ENCODE measurements at regions not wholly inside any gene's neighbourhood (a gene's known extent, or its start where the extent isn't known, plus 50 kb on each side); places are given as distances from the start of the nearest gene placed in this dataset.

DNA sequence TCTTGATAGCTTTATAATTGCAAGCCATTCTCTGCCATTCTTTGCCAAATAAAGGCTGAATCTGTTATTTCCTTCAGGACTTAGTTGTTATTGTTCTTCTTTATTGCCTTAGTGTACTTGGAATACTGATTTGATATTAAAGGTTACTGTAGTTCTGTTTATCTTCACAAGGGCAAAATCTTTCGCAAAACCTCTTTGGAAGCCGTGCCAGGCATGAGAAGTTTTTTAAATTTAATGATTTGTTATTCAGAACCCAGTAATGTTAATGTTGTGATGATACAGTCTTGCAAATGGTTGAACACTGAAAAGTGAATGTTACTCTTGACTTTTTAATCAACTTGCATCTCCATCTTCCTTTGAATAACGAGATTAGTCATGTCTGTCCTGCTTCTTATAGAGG is 1225.2 kb upstream of the GOT2 start:
- DNase-seq (ENCODE audit: extremely low read depth in 1 of 4, low spot score in 3 of 4) (no peak), FAIRE-seq (no peak), ATAC-seq (no peak)
- H3K27me3 ChIP-seq (ENCODE audit: control insufficient read depth in 2 of 2, insufficient read depth in 2 of 2, low read length in 2 of 2) = no peaks in the 10 kb centered on the region
- no peaks in the 10 kb centered on the region for H3K79me2 ChIP-seq (ENCODE audit: control insufficient read depth, insufficient read depth, low read length)
- H2AFZ ChIP-seq (ENCODE audit: low read depth, low read length) = no peak overlapping the region
- in situ Hi-C loops (cut with MboI) = no loop called here
- H3K36me3 ChIP-seq (ENCODE audit: control insufficient read depth, insufficient read depth, low read length) = no peaks in the 10 kb centered on the region
- no peak overlapping the region for H3K27ac ChIP-seq (ENCODE audit: extremely low read depth, low read depth, low read length)
- no peak overlapping the region for H3K4me2 ChIP-seq (ENCODE audit: insufficient read depth, low read length)
- no peak overlapping the region for H3K9ac ChIP-seq (ENCODE audit: insufficient read depth in 1 of 2, low read depth in 2 of 2, low read length in 2 of 2)
- no peaks in the 10 kb centered on the region; the same call in 1 of the 2 replicates for H3K9me3 ChIP-seq (replicated peaks; ENCODE audit: control insufficient read depth, insufficient read depth, low read depth, low read length)
- POLR2A ChIA-PET = no interaction called here
- CTCF ChIA-PET (ENCODE audit: low intra/inter-chr PET ratio) = no interaction called here
- intact Hi-C loops (cut with micrococcal nuclease) = no loop called here
- no peaks in the 10 kb centered on the region for H3K4me1 ChIP-seq (replicated peaks in 1 of 2; ENCODE audit: control insufficient read depth in 2 of 2, insufficient read depth in 2 of 2, low read length in 2 of 2)
- no TSS peak for BruUV-seq (replicated peaks)
- H3K4me3 ChIP-seq = no peak overlapping the region
- H3K9me1 ChIP-seq (ENCODE audit: control insufficient read depth, insufficient read depth, low read length) = no peaks in the 10 kb centered on the region
- H4K20me1 ChIP-seq (replicated peaks; ENCODE audit: control insufficient read depth, insufficient read depth, low read length) = no peaks in the 10 kb centered on the region
- WGBS (ENCODE audit: insufficient coverage, low coverage, missing lambda C conversion rate) = 0% methylated on average over 3 of the region's 3 CpGs
- TF ChIP-seq PRMT5 (CRISPR knock-in tag; IDR thresholded peaks at IDR 0.05) = no peak
- TF ChIP-seq NCOA2 (IDR thresholded peaks at IDR 0.05; ENCODE audit: partially characterized antibody in 2 of 2) = no peak
- TF ChIP-seq, protein P1, sequence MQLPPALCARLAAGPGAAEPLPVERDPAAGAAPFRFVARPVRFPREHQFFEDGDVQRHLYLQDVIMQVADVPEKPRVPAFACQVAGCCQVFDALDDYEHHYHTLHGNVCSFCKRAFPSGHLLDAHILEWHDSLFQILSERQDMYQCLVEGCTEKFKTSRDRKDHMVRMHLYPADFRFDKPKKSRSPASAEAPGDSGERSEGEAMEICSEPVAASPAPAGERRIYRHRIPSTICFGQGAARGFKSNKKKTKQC (CRISPR knock-in tag; IDR thresholded peaks at IDR 0.05) = no peak
- TF ChIP-seq CLOCK (CRISPR knock-in tag; IDR thresholded peaks at IDR 0.05; ENCODE audit: borderline replicate concordance) = no peak
- TF ChIP-seq TEAD1 (CRISPR knock-in tag; IDR thresholded peaks at IDR 0.05) = no peak
- no peak for TF ChIP-seq ZC3H11A (IDR thresholded peaks at IDR 0.05; ENCODE audit: low read depth, low read length)
- TF ChIP-seq TRIM24 (IDR thresholded peaks at IDR 0.05) = no peak
- TF ChIP-seq CREB3 (tag; conservative IDR thresholded peaks at IDR 0.05; ENCODE audit: low read depth) = no peak
- no peak for TF ChIP-seq HDAC6 (IDR thresholded peaks at IDR 0.05; ENCODE audit: low read depth, low read length)
- TF ChIP-seq GMEB1 (CRISPR knock-in tag; IDR thresholded peaks at IDR 0.05) = no peak
- TF ChIP-seq, protein P2, sequence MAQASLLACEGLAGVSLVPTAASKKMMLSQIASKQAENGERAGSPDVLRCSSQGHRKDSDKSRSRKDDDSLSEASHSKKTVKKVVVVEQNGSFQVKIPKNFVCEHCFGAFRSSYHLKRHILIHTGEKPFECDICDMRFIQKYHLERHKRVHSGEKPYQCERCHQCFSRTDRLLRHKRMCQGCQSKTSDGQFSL (CRISPR knock-in tag; IDR thresholded peaks at IDR 0.05) = no peak
- TF ChIP-seq, protein P2 (tag; IDR thresholded peaks at IDR 0.05) = no peak
- TF ChIP-seq PHTF2 (CRISPR knock-in tag; IDR thresholded peaks at IDR 0.05) = no peak
- TF ChIP-seq, protein P3, sequence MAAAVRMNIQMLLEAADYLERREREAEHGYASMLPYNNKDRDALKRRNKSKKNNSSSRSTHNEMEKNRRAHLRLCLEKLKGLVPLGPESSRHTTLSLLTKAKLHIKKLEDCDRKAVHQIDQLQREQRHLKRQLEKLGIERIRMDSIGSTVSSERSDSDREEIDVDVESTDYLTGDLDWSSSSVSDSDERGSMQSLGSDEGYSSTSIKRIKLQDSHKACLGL (CRISPR knock-in tag; IDR thresholded peaks at IDR 0.05; ENCODE audit: borderline replicate concordance, poor library complexity, severe bottlenecking) = no peak
- no peak for TF ChIP-seq ZNF354B (CRISPR knock-in tag; IDR thresholded peaks at IDR 0.05)
